HUES48 (cell line): ENCODE measurements at regions not wholly inside any gene's neighbourhood (a gene's known extent, or its start where the extent isn't known, plus 50 kb on each side); places are given as distances from the start of the nearest gene placed in this dataset.

Experiments
- H3K27ac ChIP-seq: one replicate; pipeline ENCODE4 v1.7.0; 2013; ENCODE audit warnings: low read depth, low read length, inconsistent platforms
- H3K27me3 ChIP-seq: 2 replicates; pipeline ENCODE4 v1.6.1; 2013; ENCODE audit warnings: mild to moderate bottlenecking, low read length; ENCODE audit not compliant: control insufficient read depth, insufficient read depth
- H3K36me3 ChIP-seq: 2 replicates; pipeline ENCODE4 v1.6.1; 2013; ENCODE audit warnings: low read length; ENCODE audit not compliant: control insufficient read depth, insufficient read depth
- H3K4me1 ChIP-seq: 2 replicates; pipeline ENCODE4 v1.6.1; 2013; ENCODE audit warnings: mild to moderate bottlenecking, low read length; ENCODE audit not compliant: control insufficient read depth, insufficient read depth
- H3K4me3 ChIP-seq: 2 replicates; pipeline ENCODE4 v1.5.1; 2013; ENCODE audit warnings: mild to moderate bottlenecking, low read depth, low read length
- H3K9ac ChIP-seq: 2 replicates; pipeline ENCODE4 v1.6.1; 2013; ENCODE audit warnings: mild to moderate bottlenecking, low read depth, low read length, moderate library complexity
- H3K9me3 ChIP-seq: 2 replicates; pipeline ENCODE4 v1.6.1; 2013; ENCODE audit warnings: low read length; ENCODE audit not compliant: control insufficient read depth, insufficient read depth

DNA sequence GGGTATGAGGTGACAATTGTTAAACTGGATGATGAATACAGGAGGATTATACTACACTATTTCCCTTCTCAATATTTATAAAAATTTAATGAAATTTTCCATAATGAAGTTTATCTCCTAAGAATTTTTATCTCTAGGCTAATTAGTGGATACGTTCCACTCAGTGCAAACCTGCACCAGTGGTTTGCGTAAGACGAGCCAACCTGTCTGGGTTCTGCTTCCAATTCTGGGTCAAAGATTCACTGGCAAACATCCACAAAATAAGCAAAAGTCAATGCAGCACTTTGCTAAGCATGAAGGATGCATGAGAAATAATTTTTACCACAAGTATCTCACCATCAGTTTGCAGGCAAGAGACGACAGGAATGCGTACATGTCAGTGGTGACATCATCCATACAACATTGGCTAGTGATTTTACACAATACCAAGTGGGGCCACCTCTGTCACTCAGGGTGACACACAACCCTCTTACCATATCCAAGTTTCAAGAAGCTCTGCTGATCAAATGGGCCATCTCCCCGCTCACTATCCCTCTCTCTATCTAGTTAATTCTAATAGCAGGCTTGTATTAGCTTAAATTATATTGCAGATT, 51.7 kb downstream of the FAM50B start:
- Histone ChIP-seq H3K36me3 (no peaks in the 10 kb centered on the region), H3K27me3 (no peaks in the 10 kb centered on the region), H3K4me3 (no peak overlapping the region), H3K9ac (no peak overlapping the region), H3K9me3 (no peaks in the 10 kb centered on the region), H3K27ac (no peak overlapping the region), H3K4me1 (peaks cover 16% of the 10 kb centered on the region)

DNA sequence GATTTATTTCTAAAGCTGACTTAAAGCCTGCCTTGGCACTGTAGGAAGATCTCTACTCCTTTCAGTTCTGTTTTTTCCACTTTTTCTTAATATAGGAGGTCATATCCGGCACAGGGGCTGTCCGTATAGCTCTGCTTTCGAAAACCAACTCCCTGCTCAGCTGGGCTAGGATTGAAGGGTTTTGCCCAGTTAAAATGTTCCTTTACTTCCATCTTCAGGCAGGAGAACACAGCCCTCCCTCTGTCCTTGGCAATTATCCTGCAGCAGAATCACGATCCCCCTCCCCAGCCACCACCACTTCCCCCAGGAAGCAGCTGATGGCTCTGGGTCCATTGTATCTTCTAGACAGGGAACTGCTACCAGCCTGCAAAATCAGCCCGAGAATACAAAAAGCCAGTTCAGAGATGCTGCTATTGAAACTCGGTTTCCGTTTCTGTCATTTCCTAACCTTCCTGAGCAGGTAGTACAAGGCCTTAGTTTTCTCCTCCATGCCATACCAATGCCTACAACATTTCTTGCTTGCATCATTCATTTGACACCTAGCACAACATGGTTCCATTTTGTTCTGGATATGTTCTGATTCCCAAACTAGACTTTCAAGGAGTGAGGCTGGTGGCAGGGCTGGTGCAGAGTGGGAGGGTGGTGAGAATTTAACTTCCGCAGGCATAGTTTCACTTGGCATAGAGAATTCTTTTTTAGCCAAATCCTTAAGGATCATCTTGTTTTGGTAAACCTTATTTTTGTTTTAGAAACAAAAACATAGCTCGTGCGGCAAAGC, 53.9 kb downstream of the FAM50B start:
- H3K27me3 ChIP-seq: no peaks in the 10 kb centered on the region; the same call in 1 of the 2 replicates
- H3K27ac ChIP-seq: no peak overlapping the region
- no peak overlapping the region for H3K4me3 ChIP-seq
- H3K4me1 ChIP-seq: peaks cover 24% of the 10 kb centered on the region
- no peaks in the 10 kb centered on the region for H3K36me3 ChIP-seq
- H3K9ac ChIP-seq: no peak overlapping the region
- no peaks in the 10 kb centered on the region for H3K9me3 ChIP-seq

DNA sequence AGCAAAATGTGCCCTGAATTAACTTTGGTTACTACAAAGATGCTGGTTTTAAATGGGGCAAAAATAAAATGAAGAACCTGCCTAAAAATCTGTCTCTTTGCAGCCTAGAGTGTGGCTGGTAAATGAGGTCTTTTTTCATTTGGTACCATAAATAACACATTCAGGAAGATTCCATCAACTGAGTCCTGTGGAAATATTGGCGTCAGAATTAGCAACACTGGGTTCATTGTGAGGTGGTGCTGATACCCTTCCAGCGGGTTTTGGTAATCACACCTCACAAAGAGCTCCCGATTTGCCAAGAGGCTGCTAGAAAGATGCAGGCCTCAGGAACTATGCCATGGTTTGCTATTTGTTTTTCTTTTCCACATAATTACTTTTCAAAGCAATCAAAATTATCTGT, 55.3 kb downstream of the FAM50B start:
- Histone ChIP-seq H3K27me3 (no peaks in the 10 kb centered on the region; the same call in 1 of the 2 replicates), H3K9me3 (no peaks in the 10 kb centered on the region), H3K4me3 (no peak overlapping the region), H3K36me3 (no peaks in the 10 kb centered on the region), H3K9ac (no peak overlapping the region), H3K27ac (no peak overlapping the region), H3K4me1 (peaks cover 24% of the 10 kb centered on the region)

DNA sequence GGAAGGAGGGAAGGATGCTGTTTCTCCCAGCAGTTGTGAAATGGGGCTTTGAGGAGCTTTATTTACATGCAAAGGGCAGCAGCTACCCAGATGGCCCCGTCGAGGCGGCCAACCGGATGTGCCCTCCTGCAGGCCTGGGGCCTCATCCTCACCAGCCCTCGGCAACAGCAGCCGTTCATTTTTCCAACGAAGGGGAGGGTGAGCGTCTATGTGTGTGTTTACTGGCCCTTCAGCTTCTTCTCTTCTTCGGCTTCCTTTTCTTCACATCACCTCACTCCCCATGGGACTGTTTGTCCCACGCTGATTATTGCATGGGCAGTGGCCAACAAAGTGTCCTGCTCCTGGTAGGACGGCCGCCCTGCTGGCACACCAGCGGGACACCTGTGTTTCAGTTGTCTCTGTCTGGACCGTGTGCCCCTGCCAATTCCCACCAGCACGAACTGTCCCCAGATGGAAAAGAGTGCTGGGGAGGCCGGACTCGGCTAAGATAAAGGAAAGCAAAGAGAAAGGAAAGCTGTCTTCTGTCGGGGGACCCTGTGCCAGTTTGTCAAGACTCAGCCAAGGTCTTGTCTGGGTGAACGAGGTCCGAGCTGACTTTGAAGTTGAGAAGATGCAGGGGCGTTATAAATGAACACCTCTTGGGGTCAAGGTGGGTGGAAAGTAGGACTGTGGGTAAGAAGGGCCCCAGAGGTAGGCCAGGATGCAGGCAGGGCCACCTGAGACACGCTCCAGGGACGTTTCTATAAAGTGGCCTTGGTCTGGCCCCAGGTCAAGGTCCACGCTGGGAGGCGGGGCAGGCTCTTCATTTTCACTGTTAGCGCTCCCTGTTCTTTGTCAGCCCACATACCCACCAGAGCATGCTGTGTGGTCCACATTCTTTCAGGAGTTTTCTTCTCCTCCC, 57.0 kb downstream of the FAM50B start:
- Histone ChIP-seq H3K27me3 (no peaks in the 10 kb centered on the region; the same call in 1 of the 2 replicates), H3K4me1 (peaks cover 24% of the 10 kb centered on the region), H3K4me3 (no peak overlapping the region), H3K36me3 (no peaks in the 10 kb centered on the region), H3K9me3 (no peaks in the 10 kb centered on the region), H3K27ac (peak overlapping the region; percentile 10), H3K9ac (no peak overlapping the region)

DNA sequence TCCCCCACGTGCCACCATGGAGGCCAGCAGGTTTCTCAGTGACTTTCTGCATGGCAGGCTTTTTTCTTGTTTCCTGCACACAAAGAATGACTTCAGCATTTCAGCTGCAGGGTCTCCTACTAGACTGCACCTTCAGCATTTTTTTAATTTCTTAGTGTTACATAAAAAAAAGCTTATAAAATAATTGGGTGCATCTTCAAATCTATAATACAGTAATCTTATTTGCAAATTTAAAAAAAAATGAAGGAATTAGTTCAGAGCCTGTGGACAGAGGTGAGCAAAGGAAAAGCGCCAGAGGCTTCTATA, 57.6 kb downstream of the FAM50B start:
- Histone ChIP-seq H3K27me3 (no peaks in the 10 kb centered on the region; the same call in 1 of the 2 replicates), H3K9me3 (no peaks in the 10 kb centered on the region)

DNA sequence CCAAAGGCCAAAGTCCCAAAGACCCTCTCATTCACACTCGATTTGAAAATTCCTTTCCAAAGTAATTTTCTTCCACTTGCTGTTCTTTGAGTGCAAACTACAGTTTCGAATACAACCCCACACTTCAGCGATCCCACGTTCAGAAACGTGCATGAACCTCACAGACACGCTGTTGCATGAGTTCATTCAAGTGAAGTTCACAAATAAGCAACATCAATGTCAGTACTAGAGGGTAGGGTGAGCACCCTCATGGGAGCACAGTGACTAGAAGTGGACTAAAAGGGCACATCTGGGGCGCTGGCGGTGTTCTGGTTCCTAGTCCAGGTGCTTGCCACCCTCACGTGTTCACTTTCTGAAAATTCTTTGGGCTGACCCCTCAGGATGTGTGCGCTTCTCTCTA, 59.0 kb downstream of the FAM50B start:
- peaks cover 24% of the 10 kb centered on the region for H3K4me1 ChIP-seq
- no peak overlapping the region for H3K27ac ChIP-seq
- H3K9ac ChIP-seq: no peak overlapping the region
- no peak overlapping the region for H3K4me3 ChIP-seq
- no peaks in the 10 kb centered on the region; the same call in 1 of the 2 replicates for H3K27me3 ChIP-seq
- no peaks in the 10 kb centered on the region for H3K36me3 ChIP-seq
- H3K9me3 ChIP-seq: no peaks in the 10 kb centered on the region

More for the DNA sequence above, 57.6 kb downstream of the FAM50B start:
- Histone ChIP-seq H3K36me3 (no peaks in the 10 kb centered on the region), H3K4me1 (peaks cover 24% of the 10 kb centered on the region), H3K27ac (peak overlapping the region; percentile 51), H3K9ac (no peak overlapping the region), H3K4me3 (no peak overlapping the region)

DNA sequence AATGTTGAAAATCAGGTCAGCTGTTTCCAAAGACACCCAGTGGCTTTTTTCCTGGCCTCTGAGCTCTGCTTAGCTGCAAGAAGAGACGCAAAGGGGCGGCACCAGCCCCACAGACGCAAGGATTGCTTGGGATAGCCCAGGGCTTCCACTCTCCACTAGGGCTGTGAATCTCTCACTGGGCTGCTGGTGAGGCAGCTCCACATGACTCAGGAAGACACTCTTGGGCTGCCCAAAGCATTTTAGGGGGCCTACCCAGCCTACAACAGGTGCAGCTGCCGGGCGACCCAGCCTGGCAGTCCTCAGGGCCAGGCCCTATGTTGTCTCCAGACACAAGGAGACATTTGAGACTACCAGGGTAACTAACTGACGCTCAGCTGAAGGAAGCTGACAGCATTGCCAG, 59.8 kb downstream of the FAM50B start:
- Histone ChIP-seq H3K36me3 (no peaks in the 10 kb centered on the region), H3K27ac (no peak overlapping the region), H3K9ac (no peak overlapping the region), H3K9me3 (no peaks in the 10 kb centered on the region), H3K4me3 (no peak overlapping the region), H3K4me1 (peaks cover 23% of the 10 kb centered on the region), H3K27me3 (no peaks in the 10 kb centered on the region; the same call in 1 of the 2 replicates)

DNA sequence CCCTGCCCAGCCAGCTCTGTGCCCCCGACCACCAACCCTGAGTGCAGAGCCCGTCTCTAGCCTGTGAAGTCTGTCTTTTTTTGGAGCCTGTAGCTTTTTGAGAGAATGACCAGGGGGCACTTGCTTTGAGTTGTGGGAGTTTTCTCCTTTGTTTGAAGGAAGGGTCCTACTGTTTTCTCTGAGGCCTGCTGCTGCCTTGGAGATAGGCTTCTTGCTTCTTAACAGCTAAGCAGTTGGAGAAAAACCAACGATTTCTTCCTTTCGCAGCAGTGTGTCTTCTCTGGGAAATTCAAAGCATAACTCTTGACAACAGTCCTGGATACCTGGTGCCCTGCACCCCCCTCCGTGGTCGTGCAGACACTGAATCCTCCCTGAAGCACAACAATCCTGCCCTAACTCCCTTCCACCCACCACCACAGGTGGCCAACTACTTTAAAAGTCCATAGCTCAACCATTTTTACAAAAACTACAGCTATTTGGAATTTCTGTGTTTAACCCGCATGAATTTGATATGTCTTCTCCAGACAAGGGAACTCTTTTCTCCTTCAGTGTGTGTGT, 61.0 kb downstream of the FAM50B start:
- no peak overlapping the region for H3K9ac ChIP-seq
- H3K27ac ChIP-seq: peak overlapping the region; percentile 5
- peaks cover 16% of the 10 kb centered on the region for H3K4me1 ChIP-seq
- H3K27me3 ChIP-seq: no peaks in the 10 kb centered on the region; the same call in 1 of the 2 replicates
- no peaks in the 10 kb centered on the region for H3K36me3 ChIP-seq
- no peaks in the 10 kb centered on the region for H3K9me3 ChIP-seq
- no peak overlapping the region for H3K4me3 ChIP-seq

DNA sequence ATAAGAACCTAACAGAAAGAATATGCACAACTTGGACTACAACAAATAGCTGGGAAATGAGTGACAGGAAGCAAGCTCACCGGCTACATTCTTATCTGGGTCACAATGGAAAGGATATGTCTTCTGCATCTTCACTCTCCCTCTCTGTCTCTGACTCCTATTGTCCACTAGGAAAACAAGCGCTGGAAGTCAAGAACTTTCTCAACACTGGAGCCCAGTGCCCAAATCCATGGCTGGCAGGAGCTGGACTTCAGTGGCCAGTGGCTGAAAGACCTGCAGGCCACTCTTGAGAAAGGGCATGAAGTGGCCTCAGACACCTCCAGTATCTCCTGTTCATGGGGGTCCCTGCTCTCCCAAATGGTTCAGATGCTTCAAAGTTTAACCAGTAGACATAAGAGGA, 62.0 kb downstream of the FAM50B start:
- Histone ChIP-seq H3K4me3 (no peak overlapping the region), H3K9ac (no peak overlapping the region), H3K9me3 (no peaks in the 10 kb centered on the region), H3K27me3 (no peaks in the 10 kb centered on the region; the same call in 1 of the 2 replicates), H3K27ac (no peak overlapping the region), H3K36me3 (no peaks in the 10 kb centered on the region), H3K4me1 (peaks cover 7% of the 10 kb centered on the region)

DNA sequence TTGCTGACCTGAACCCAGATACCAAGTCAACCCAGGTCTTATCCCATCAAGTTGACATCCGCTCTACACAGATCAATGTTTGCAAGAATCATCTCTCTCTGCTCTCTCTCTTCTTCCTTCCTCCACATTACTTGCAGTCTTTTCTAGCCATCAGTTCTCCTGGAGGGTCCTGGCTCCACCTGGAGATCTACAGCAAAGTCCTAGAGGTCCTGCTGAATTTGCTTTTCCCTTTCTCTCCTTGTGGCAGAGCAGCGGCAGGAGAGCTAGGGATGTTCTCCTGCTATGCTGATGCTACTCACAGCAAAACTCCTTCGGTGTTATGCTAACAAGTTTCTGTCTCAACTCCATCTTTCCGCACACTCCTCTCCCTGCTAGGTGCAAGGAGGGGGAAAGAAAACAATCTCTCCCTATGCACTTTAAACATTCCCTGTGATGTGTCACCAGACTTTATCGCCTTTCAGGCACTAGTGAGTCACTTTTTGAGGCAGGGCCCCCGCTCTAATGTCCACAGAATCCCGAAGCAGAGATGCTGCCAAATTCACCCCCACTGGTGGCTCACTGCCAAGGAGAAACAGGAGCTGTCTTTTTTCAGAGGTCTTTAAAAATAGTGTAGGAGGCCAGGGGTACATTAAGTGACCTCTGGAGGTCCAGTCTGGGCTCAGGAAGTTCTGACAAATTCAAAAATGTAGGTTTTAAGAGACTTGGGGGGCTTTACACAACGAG, 62.6 kb downstream of the FAM50B start:
- no peaks in the 10 kb centered on the region for H3K36me3 ChIP-seq
- H3K27ac ChIP-seq: no peak overlapping the region
- peaks cover 1% of the 10 kb centered on the region for H3K4me1 ChIP-seq
- H3K27me3 ChIP-seq: no peaks in the 10 kb centered on the region; the same call in 1 of the 2 replicates
- no peaks in the 10 kb centered on the region for H3K9me3 ChIP-seq
- H3K4me3 ChIP-seq: no peak overlapping the region
- no peak overlapping the region for H3K9ac ChIP-seq
